Neural cell (in vitro differentiated cells): ENCODE measurements at regions not wholly inside any gene's neighbourhood (a gene's known extent, or its start where the extent isn't known, plus 50 kb on each side); places are given as distances from the start of the nearest gene placed in this dataset.
"Not testable (repeated sequence)": the region's sequence is repeated elsewhere in the genome, so short reads cannot be mapped to it uniquely, and the experiment has no call there.

Experiments used
- H2AFZ ChIP-seq: fragments of 200-600, 300-800 bp; sonication (generic), shearing (Covaris generic); 2 replicates; pipeline ENCODE4 v1.6.0; 2014; ENCODE audit warnings: low read depth, mild to moderate bottlenecking, antibody characterized with exemption, low read length, moderate library complexity
- H3F3A ChIP-seq: fragments of 200-600 bp; shearing (Covaris generic); 2 replicates; pipeline ENCODE4 v1.6.1; 2016; ENCODE audit warnings: mild to moderate bottlenecking, moderate library complexity, mixed read lengths, antibody characterized with exemption, low read length; ENCODE audit not compliant: insufficient read depth, poor library complexity, severe bottlenecking
- H3K27ac ChIP-seq: fragments of 200-600, 300-800 bp; sonication (generic), shearing (Covaris generic); 2 replicates; pipeline ENCODE4 v1.5.1; 2014; ENCODE audit warnings: mild to moderate bottlenecking, low read length, moderate library complexity
- H3K27me3 ChIP-seq: fragments of 300-800, 200-600 bp; sonication (generic), shearing (Covaris generic); 2 replicates; pipeline ENCODE4 v1.6.0; 2014; ENCODE audit warnings: mild to moderate bottlenecking, low read depth, low read length, moderate library complexity; ENCODE audit not compliant: insufficient read depth
- H3K36me3 ChIP-seq: fragments of 300-800, 200-600 bp; sonication (generic), shearing (Covaris generic); 2 replicates; pipeline ENCODE4 v1.5.1; 2014; ENCODE audit warnings: mild to moderate bottlenecking, antibody characterized with exemption, low read length, moderate library complexity; ENCODE audit not compliant: insufficient read depth
- H3K4me2 ChIP-seq: fragments of 300-800, 200-600 bp; sonication (generic), shearing (Covaris generic); 2 replicates; pipeline ENCODE4 v1.6.0; 2014; ENCODE audit warnings: mild to moderate bottlenecking, low read length
- H3K4me3 ChIP-seq: fragments of 300-800, 200-600 bp; sonication (generic), shearing (Covaris generic); 2 replicates; pipeline ENCODE4 v1.5.1; 2014; ENCODE audit warnings: mild to moderate bottlenecking, low read length, moderate library complexity
- H3K79me2 ChIP-seq: fragments of 200-600 bp; shearing (Covaris generic); replicated peaks from 2 replicates; pipeline ENCODE4 v1.6.0; 2014; ENCODE audit warnings: mild to moderate bottlenecking, low read length, moderate library complexity; ENCODE audit not compliant: insufficient read depth
- H3K9ac ChIP-seq: fragments of 300-800, 200-600 bp; sonication (generic), shearing (Covaris generic); 2 replicates; pipeline ENCODE4 v1.6.1; 2016; ENCODE audit warnings: mild to moderate bottlenecking, low read length, mixed read lengths
- H3K9me2 ChIP-seq: fragments of 200-600 bp; shearing (Covaris generic); 2 replicates; pipeline ENCODE4 v1.6.1; 2016; ENCODE audit warnings: mild to moderate bottlenecking, low read length, mixed read lengths; ENCODE audit not compliant: insufficient read depth
- H3K9me3 ChIP-seq: fragments of 200-600, 300-800 bp; sonication (generic), shearing (Covaris generic); 2 replicates; pipeline ENCODE4 v1.6.1; 2016; ENCODE audit warnings: mild to moderate bottlenecking, mixed run types, low read length, moderate library complexity, mixed read lengths
- H4K20me1 ChIP-seq: fragments of 200-600 bp; shearing (Covaris generic); 2 replicates; pipeline ENCODE4 v1.6.1; 2016; ENCODE audit warnings: mild to moderate bottlenecking, mixed run types; ENCODE audit not compliant: insufficient read depth
- EP300 ChIP-seq: fragments of 450-650 bp; conservative IDR thresholded peaks from 2 replicates; pipeline ENCODE4 v1.6.1; 2014; ENCODE audit warnings: antibody characterized with exemption, mild to moderate bottlenecking, moderate library complexity; ENCODE audit not compliant: poor library complexity, severe bottlenecking
- EZH2 ChIP-seq: fragments of 200-600, 300-800 bp; shearing (Covaris generic), sonication (generic); IDR thresholded peaks from 2 replicates; pipeline ENCODE4 v1.6.1; 2014; ENCODE audit warnings: antibody characterized with exemption, low read length, borderline replicate concordance, mild to moderate bottlenecking; ENCODE audit not compliant: insufficient read depth, poor library complexity, severe bottlenecking
- MXI1 ChIP-seq: fragments of 450-650 bp; conservative IDR thresholded peaks from 2 replicates; pipeline ENCODE4 v1.6.1; 2014; ENCODE audit warnings: antibody characterized with exemption, mild to moderate bottlenecking; ENCODE audit not compliant: poor library complexity, severe bottlenecking
- POLR2AphosphoS5 ChIP-seq: IDR thresholded peaks from 2 replicates; pipeline ENCODE4 v1.6.1; 2012
- RAD21 ChIP-seq: fragments of 450-650 bp; conservative IDR thresholded peaks from 2 replicates; pipeline ENCODE4 v1.6.1; 2014; ENCODE audit warnings: antibody characterized with exemption, mild to moderate bottlenecking, moderate library complexity
- REST ChIP-seq: IDR thresholded peaks from 2 replicates; pipeline ENCODE4 v1.6.1; 2012; ENCODE audit warnings: borderline replicate concordance
- SMC3 ChIP-seq: fragments of 450-650 bp; conservative IDR thresholded peaks from 2 replicates; pipeline ENCODE4 v1.6.1; 2014; ENCODE audit warnings: antibody characterized with exemption, mild to moderate bottlenecking, moderate library complexity; ENCODE audit not compliant: poor library complexity
- TAF1 ChIP-seq: IDR thresholded peaks from 2 replicates; pipeline ENCODE4 v1.6.1; 2012; ENCODE audit warnings: low read depth
- TF ChIP-seq, protein P1 (sequence below): fragments of 450-650 bp; IDR thresholded peaks from 2 replicates; pipeline ENCODE4 v1.5.1; 2014; ENCODE audit warnings: antibody characterized with exemption, mild to moderate bottlenecking, moderate library complexity; ENCODE audit not compliant: poor library complexity, severe bottlenecking

- no peaks in the 10 kb centered on the region for H3K9me3 ChIP-seq
- no peaks in the 10 kb centered on the region for H4K20me1 ChIP-seq
- H3K79me2 ChIP-seq: no peaks in the 10 kb centered on the region
- H3K27me3 ChIP-seq: no peaks in the 10 kb centered on the region
- H3K36me3 ChIP-seq: no peaks in the 10 kb centered on the region
- H3K4me3 ChIP-seq: no peak overlapping the region
- H3F3A ChIP-seq: no peaks in the 10 kb centered on the region
- H3K9me2 ChIP-seq: no peaks in the 10 kb centered on the region
- H2AFZ ChIP-seq: no peak overlapping the region
- H3K4me2 ChIP-seq: no peak overlapping the region
- no peak overlapping the region for H3K9ac ChIP-seq
- TF ChIP-seq EP300 (no peak), RAD21 (no peak), MXI1 (no peak), SMC3 (no peak), POLR2AphosphoS5 (no peak), REST (no peak), EZH2 (no peak), TAF1 (no peak)
- TF ChIP-seq, protein P1, sequence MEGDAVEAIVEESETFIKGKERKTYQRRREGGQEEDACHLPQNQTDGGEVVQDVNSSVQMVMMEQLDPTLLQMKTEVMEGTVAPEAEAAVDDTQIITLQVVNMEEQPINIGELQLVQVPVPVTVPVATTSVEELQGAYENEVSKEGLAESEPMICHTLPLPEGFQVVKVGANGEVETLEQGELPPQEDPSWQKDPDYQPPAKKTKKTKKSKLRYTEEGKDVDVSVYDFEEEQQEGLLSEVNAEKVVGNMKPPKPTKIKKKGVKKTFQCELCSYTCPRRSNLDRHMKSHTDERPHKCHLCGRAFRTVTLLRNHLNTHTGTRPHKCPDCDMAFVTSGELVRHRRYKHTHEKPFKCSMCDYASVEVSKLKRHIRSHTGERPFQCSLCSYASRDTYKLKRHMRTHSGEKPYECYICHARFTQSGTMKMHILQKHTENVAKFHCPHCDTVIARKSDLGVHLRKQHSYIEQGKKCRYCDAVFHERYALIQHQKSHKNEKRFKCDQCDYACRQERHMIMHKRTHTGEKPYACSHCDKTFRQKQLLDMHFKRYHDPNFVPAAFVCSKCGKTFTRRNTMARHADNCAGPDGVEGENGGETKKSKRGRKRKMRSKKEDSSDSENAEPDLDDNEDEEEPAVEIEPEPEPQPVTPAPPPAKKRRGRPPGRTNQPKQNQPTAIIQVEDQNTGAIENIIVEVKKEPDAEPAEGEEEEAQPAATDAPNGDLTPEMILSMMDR: no peak
- no peak overlapping the region for H3K27ac ChIP-seq
Measured at GRCh38 chr14:53249059-53249458, 95.9 kb upstream of the DDHD1 start.

GRCh38 chr14:53247596-53248370 is 94.7 kb upstream of the DDHD1 start:
- H3K36me3 ChIP-seq: no peaks in the 10 kb centered on the region
- no peak overlapping the region for H3K27ac ChIP-seq
- H3F3A ChIP-seq: no peaks in the 10 kb centered on the region
- no peaks in the 10 kb centered on the region for H3K79me2 ChIP-seq
- no peaks in the 10 kb centered on the region for H4K20me1 ChIP-seq
- H3K9me3 ChIP-seq: no peaks in the 10 kb centered on the region
- no peaks in the 10 kb centered on the region for H3K9me2 ChIP-seq
- no peak for TF ChIP-seq EZH2
- TF ChIP-seq REST: no peak
- no peak for TF ChIP-seq MXI1
- TF ChIP-seq POLR2AphosphoS5: no peak
- TF ChIP-seq RAD21: no peak
- no peak for TF ChIP-seq TAF1
- no peak overlapping the region for H2AFZ ChIP-seq
- no peak overlapping the region for H3K4me2 ChIP-seq
- no peak overlapping the region for H3K4me3 ChIP-seq
- no peaks in the 10 kb centered on the region for H3K27me3 ChIP-seq
- no peak overlapping the region for H3K9ac ChIP-seq

DNA sequence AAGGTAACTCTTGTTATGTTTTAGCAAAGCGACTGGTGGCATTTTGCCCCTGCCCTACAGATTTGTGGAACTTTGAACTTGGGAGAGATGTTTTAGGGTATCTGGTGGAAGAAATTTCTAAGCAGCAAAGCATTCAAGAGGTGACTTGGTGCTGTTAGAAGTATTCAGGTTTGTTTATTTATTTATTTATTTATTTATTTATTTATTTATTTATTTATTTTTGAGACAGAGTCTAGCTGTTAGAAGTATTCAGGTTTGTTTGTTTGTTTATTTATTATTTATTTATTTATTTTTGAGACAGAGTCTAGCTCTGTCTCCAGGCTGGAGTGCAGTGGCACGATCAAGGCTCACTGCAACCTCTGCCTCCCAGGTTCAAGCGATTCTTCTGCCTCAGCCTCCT is 89.8 kb upstream of the DDHD1 start:
- not testable (repeated sequence) for H3F3A ChIP-seq, H3K9me3 ChIP-seq, H3K36me3 ChIP-seq, H3K9me2 ChIP-seq, H3K4me3 ChIP-seq, H3K9ac ChIP-seq, H2AFZ ChIP-seq, H3K27me3 ChIP-seq, H3K27ac ChIP-seq, H3K4me2 ChIP-seq, H4K20me1 ChIP-seq, H3K79me2 ChIP-seq
